HL-60 (cell line): ENCODE measurements at regions not wholly inside any gene's neighbourhood (a gene's known extent, or its start where the extent isn't known, plus 50 kb on each side); places are given as distances from the start of the nearest gene placed in this dataset.

ENCODE experiments used
- DNase-seq, 2 experiments: peaks; one replicate each; pipeline ENCODE4 v3.0.0-alpha.2; 2010 to 2020; ENCODE audit warnings: low read depth in 1 of 2, low spot score in 1 of 2
- H3K27ac ChIP-seq: fragments of 250-450 bp; sonication (Bioruptor Pico); replicated peaks from 2 replicates; pipeline ENCODE4 v1.5.1; 2020; ENCODE audit warnings: mild to moderate bottlenecking, moderate library complexity
- H3K27me3 ChIP-seq: fragments of 250-450 bp; sonication (Bioruptor Pico); 2 replicates; pipeline ENCODE4 v1.5.1; 2021; ENCODE audit warnings: mild to moderate bottlenecking, moderate library complexity; ENCODE audit not compliant: insufficient read depth, poor library complexity, severe bottlenecking
- H3K4me3 ChIP-seq: replicated peaks from 2 replicates; pipeline ENCODE4 v1.5.1; 2011; ENCODE audit warnings: mild to moderate bottlenecking, control low read depth, low read length; ENCODE audit not compliant: insufficient read depth
- GABPA ChIP-seq: IDR thresholded peaks from 2 replicates; pipeline ENCODE4 v1.6.1; 2012; ENCODE audit warnings: low read depth
- POLR2AphosphoS5 ChIP-seq: IDR thresholded peaks from 2 replicates; pipeline ENCODE4 v1.6.1; 2012; ENCODE audit warnings: low read depth
- REST ChIP-seq: IDR thresholded peaks from 2 replicates; pipeline ENCODE4 v1.6.1; 2012; ENCODE audit warnings: low read depth; ENCODE audit not compliant: insufficient replicate concordance
- SPI1 ChIP-seq: IDR thresholded peaks from 2 replicates; pipeline ENCODE4 v1.6.1; 2012; ENCODE audit warnings: low read depth, mild to moderate bottlenecking, borderline replicate concordance
- TF ChIP-seq, protein P1 (sequence below): IDR thresholded peaks from one replicate; pipeline ENCODE4 v1.5.1; 2011; ENCODE audit warnings: low read length, control low read depth, inconsistent platforms; ENCODE audit not compliant: insufficient read depth

GRCh38 chr10:37667736-37668135 is 189.7 kb downstream of the ZNF248 start:
- Histone ChIP-seq H3K4me3 (no peak overlapping the region), H3K27ac (no peak overlapping the region), H3K27me3 (no peaks in the 10 kb centered on the region)
- peak in 1 of 2 experiments; percentile 10 for DNase-seq
- TF ChIP-seq GABPA (no peak), SPI1 (peak; percentile 66; the same call in 1 of the 2 replicates)

DNA sequence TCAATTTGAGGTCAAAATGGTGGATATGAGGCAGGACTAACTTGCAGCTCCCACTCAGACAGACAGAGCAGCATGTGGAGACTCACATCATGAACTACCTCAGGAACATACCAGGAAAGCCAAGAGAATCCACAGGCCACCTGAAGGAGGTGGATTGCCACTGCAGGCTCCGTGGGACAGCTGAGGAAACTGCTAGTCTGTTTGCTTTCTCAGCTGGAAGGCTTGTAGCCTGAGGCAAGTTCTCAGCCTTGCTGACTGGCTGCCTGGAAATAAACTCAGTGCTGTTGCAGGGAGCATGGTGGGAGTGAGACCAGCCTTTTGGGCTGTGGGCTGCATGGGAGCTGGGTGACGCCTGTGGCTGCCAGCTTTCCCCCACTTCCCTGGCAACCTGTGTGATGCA is 202.9 kb downstream of the ZNF248 start:
- TF ChIP-seq, protein P1, sequence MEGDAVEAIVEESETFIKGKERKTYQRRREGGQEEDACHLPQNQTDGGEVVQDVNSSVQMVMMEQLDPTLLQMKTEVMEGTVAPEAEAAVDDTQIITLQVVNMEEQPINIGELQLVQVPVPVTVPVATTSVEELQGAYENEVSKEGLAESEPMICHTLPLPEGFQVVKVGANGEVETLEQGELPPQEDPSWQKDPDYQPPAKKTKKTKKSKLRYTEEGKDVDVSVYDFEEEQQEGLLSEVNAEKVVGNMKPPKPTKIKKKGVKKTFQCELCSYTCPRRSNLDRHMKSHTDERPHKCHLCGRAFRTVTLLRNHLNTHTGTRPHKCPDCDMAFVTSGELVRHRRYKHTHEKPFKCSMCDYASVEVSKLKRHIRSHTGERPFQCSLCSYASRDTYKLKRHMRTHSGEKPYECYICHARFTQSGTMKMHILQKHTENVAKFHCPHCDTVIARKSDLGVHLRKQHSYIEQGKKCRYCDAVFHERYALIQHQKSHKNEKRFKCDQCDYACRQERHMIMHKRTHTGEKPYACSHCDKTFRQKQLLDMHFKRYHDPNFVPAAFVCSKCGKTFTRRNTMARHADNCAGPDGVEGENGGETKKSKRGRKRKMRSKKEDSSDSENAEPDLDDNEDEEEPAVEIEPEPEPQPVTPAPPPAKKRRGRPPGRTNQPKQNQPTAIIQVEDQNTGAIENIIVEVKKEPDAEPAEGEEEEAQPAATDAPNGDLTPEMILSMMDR: no peak
- TF ChIP-seq POLR2AphosphoS5 (no peak), REST (no peak), GABPA (no peak), SPI1 (no peak)
- H3K27ac ChIP-seq: no peak overlapping the region
- no peak for DNase-seq
- no peak overlapping the region for H3K4me3 ChIP-seq
- no peaks in the 10 kb centered on the region for H3K27me3 ChIP-seq

DNA sequence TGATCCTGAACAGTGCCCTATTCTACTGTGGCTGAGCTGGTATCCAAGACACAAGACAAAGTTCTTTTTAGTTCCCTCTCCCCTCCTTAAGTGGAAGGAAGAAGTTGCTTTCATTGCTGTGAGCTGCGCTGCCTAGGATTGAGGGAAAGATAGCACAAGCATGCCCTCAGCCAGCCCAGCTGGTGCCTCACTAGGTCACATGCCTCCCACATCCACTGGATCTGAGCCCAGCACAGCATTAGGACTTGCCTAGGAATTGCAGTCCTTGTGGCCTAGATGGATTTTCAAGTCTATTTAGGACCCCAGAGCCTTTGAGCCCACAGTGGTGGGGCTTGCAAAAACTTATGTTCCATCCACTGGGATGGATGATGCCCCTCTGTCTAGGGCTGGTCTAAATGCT is 214.2 kb downstream of the ZNF248 start:
- TF ChIP-seq SPI1 (no peak), REST (no peak), GABPA (no peak), POLR2AphosphoS5 (no peak)
- TF ChIP-seq, protein P1: no peak
- H3K27me3 ChIP-seq: no peaks in the 10 kb centered on the region

GRCh38 chr10:37640301-37640700 is 217.1 kb downstream of the ZNF248 start:
- no peaks in the 10 kb centered on the region for H3K27me3 ChIP-seq
- no peak overlapping the region for H3K4me3 ChIP-seq
- TF ChIP-seq SPI1 (no peak), POLR2AphosphoS5 (no peak), GABPA (no peak)
- TF ChIP-seq, protein P1: no peak
- no peak for DNase-seq
- no peak overlapping the region for H3K27ac ChIP-seq

More for the DNA sequence above, 214.2 kb downstream of the ZNF248 start:
- no peak for DNase-seq
- no peak overlapping the region for H3K27ac ChIP-seq
- no peak overlapping the region for H3K4me3 ChIP-seq
